ENCODE measurements at regions not wholly inside any gene's neighbourhood (a gene's known extent, or its start where the extent isn't known, plus 50 kb on each side); places are given as distances from the start of the nearest gene placed in this dataset.

- H3K27me3 Mint-ChIP-seq (ENCODE audit: low read depth in 3 of 3) = peaks cover 0 to 7% (median 2%) of the 10 kb centered on the region in 3 donors
- Histone ChIP-seq H3K36me3 (replicated peaks in 1 of 2; ENCODE audit: control insufficient read depth in 1 of 2, insufficient read depth in 2 of 2, low read length in 2 of 2) (no peaks in the 10 kb centered on the region), H2AFZ (ENCODE audit: insufficient read depth, low read depth, low read length, poor library complexity, severe bottlenecking) (no peak overlapping the region), H3K4me3 (replicated peaks in 1 of 3; ENCODE audit: low read depth in 2 of 3, low read length in 3 of 3) (no peak overlapping the region), H3K9ac (ENCODE audit: insufficient read depth, low read length, poor library complexity, severe bottlenecking) (no peak overlapping the region), H3K27ac (ENCODE audit: low read depth in 1 of 2, low read length in 2 of 2) (no peak overlapping the region), H3K4me1 (ENCODE audit: control insufficient read depth in 1 of 2, insufficient read depth in 2 of 2, low read length in 2 of 2) (peaks cover 9 to 15% of the 10 kb centered on the region in 2 donors), H3K79me2 (ENCODE audit: insufficient read depth, low read length) (no peaks in the 10 kb centered on the region), H4K20me1 (ENCODE audit: insufficient read depth, low read length) (no peaks in the 10 kb centered on the region), H3K4me2 (replicated peaks; ENCODE audit: extremely low read depth, low read length, poor library complexity, severe bottlenecking) (no peak overlapping the region), H3K9me3 (replicated peaks in 1 of 2; ENCODE audit: control insufficient read depth in 1 of 2, insufficient read depth in 1 of 2, low read length in 2 of 2) (peaks cover 5 to 15% of the 10 kb centered on the region in 2 donors), H3K27me3 (ENCODE audit: control insufficient read depth in 2 of 2, insufficient read depth in 2 of 2, low read length in 2 of 2) (no peaks in the 10 kb centered on the region)
- H3K4me1 Mint-ChIP-seq = peaks cover 26% of the 10 kb centered on the region
- H3K36me3 Mint-ChIP-seq = peaks cover 0 to 5% of the 10 kb centered on the region in 2 donors
- H3K27ac Mint-ChIP-seq = peak overlapping the region in 1 of 7 donors; percentile 35
- H3K4me3 Mint-ChIP-seq = no peak overlapping the region
- H3K9me3 Mint-ChIP-seq = peaks cover 3 to 14% (median 11%) of the 10 kb centered on the region in 7 donors
- intact Hi-C loops (cut with micrococcal nuclease) = no loop called here
- no peak for TF ChIP-seq CTCF (IDR thresholded peaks at IDR 0.05)
- no peak for DNase-seq
Measured at GRCh38 chr2:136179602-136179975, 61.6 kb upstream of the CXCR4 start.

- no peak overlapping the region for H3K4me3 Mint-ChIP-seq
- peaks cover 5 to 15% of the 10 kb centered on the region in 2 donors for H3K9me3 ChIP-seq (replicated peaks in 1 of 2; ENCODE audit: control insufficient read depth in 1 of 2, insufficient read depth in 1 of 2, low read length in 2 of 2)
- no peak overlapping the region for H2AFZ ChIP-seq (ENCODE audit: insufficient read depth, low read depth, low read length, poor library complexity, severe bottlenecking)
- no peaks in the 10 kb centered on the region for H4K20me1 ChIP-seq (ENCODE audit: insufficient read depth, low read length)
- no peak overlapping the region for H3K9ac ChIP-seq (ENCODE audit: insufficient read depth, low read length, poor library complexity, severe bottlenecking)
- H3K4me2 ChIP-seq (replicated peaks; ENCODE audit: extremely low read depth, low read length, poor library complexity, severe bottlenecking) = no peak overlapping the region
- intact Hi-C loops (cut with micrococcal nuclease) = no loop called here
- peaks cover 3 to 13% (median 11%) of the 10 kb centered on the region in 7 donors for H3K9me3 Mint-ChIP-seq
- no peak for TF ChIP-seq CTCF (IDR thresholded peaks at IDR 0.05)
- no peak overlapping the region for H3K27ac Mint-ChIP-seq
- H3K27ac ChIP-seq (ENCODE audit: low read depth in 1 of 2, low read length in 2 of 2) = no peak overlapping the region
- H3K4me3 ChIP-seq (replicated peaks in 1 of 3; ENCODE audit: low read depth in 2 of 3, low read length in 3 of 3) = no peak overlapping the region
- no peak for DNase-seq
- no peaks in the 10 kb centered on the region for H3K36me3 ChIP-seq (replicated peaks in 1 of 2; ENCODE audit: control insufficient read depth in 1 of 2, insufficient read depth in 2 of 2, low read length in 2 of 2)
- no peaks in the 10 kb centered on the region for H3K79me2 ChIP-seq (ENCODE audit: insufficient read depth, low read length)
- H3K27me3 ChIP-seq (ENCODE audit: control insufficient read depth in 2 of 2, insufficient read depth in 2 of 2, low read length in 2 of 2) = no peaks in the 10 kb centered on the region
- peaks cover 0 to 7% (median 2%) of the 10 kb centered on the region in 3 donors for H3K27me3 Mint-ChIP-seq (ENCODE audit: low read depth in 3 of 3)
- WGBS (ENCODE audit: insufficient coverage) = 91% methylated on average over 1 of the region's 3 CpGs
- peaks cover 0 to 5% of the 10 kb centered on the region in 2 donors for H3K36me3 Mint-ChIP-seq
- peaks cover 26% of the 10 kb centered on the region for H3K4me1 Mint-ChIP-seq
- H3K4me1 ChIP-seq (ENCODE audit: control insufficient read depth in 1 of 2, insufficient read depth in 2 of 2, low read length in 2 of 2) = peaks cover 9 to 15% of the 10 kb centered on the region in 2 donors
Measured at GRCh38 chr2:136178941-136179601, 61.1 kb upstream of the CXCR4 start.
